ENCODE measurements at regions not wholly inside any gene's neighbourhood (a gene's known extent, or its start where the extent isn't known, plus 50 kb on each side); places are given as distances from the start of the nearest gene placed in this dataset.

- ChIA-PET CTCF (interaction anchor here (0.9 to 1.6 kb wide), 2 partner anchors 20 to 158 kb away, joined by 3 to 4 read pairs; no protein-coding TSS in a partner anchor), POLR2A (no interaction called here)
- WGBS (ENCODE audit: missing lambda C conversion rate) = 93% methylated on average over 5 of the region's 5 CpGs
- H3K27ac ChIP-seq = no peak overlapping the region
- no peak for ATAC-seq
- no peak for FAIRE-seq
- 0 out of 3 replicates have a peak, but pooled peaks cover 2% of the 10 kb centered on the region for H3K9me3 ChIP-seq
- H3K4me1 ChIP-seq = peaks cover 7% of the 10 kb centered on the region; the same call in 1 of the 3 replicates
- no peak overlapping the region for H3K4me3 ChIP-seq
- no peak for TF ChIP-seq ESRRA (IDR thresholded peaks at IDR 0.05; ENCODE audit: borderline replicate concordance, low read length)
- TF ChIP-seq HEYL (CRISPR knock-in tag; IDR thresholded peaks at IDR 0.05) = no peak
- TF ChIP-seq, protein P1, sequence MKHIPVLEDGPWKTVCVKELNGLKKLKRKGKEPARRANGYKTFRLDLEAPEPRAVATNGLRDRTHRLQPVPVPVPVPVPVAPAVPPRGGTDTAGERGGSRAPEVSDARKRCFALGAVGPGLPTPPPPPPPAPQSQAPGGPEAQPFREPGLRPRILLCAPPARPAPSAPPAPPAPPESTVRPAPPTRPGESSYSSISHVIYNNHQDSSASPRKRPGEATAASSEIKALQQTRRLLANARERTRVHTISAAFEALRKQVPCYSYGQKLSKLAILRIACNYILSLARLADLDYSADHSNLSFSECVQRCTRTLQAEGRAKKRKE (CRISPR knock-in tag; IDR thresholded peaks at IDR 0.05; ENCODE audit: low read depth) = no peak
- TF ChIP-seq HOXB13 (CRISPR knock-in tag; IDR thresholded peaks at IDR 0.05; ENCODE audit: low read depth) = no peak
- TF ChIP-seq, protein P2, sequence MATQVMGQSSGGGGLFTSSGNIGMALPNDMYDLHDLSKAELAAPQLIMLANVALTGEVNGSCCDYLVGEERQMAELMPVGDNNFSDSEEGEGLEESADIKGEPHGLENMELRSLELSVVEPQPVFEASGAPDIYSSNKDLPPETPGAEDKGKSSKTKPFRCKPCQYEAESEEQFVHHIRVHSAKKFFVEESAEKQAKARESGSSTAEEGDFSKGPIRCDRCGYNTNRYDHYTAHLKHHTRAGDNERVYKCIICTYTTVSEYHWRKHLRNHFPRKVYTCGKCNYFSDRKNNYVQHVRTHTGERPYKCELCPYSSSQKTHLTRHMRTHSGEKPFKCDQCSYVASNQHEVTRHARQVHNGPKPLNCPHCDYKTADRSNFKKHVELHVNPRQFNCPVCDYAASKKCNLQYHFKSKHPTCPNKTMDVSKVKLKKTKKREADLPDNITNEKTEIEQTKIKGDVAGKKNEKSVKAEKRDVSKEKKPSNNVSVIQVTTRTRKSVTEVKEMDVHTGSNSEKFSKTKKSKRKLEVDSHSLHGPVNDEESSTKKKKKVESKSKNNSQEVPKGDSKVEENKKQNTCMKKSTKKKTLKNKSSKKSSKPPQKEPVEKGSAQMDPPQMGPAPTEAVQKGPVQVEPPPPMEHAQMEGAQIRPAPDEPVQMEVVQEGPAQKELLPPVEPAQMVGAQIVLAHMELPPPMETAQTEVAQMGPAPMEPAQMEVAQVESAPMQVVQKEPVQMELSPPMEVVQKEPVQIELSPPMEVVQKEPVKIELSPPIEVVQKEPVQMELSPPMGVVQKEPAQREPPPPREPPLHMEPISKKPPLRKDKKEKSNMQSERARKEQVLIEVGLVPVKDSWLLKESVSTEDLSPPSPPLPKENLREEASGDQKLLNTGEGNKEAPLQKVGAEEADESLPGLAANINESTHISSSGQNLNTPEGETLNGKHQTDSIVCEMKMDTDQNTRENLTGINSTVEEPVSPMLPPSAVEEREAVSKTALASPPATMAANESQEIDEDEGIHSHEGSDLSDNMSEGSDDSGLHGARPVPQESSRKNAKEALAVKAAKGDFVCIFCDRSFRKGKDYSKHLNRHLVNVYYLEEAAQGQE (IDR thresholded peaks at IDR 0.05) = no peak
- TF ChIP-seq, protein P3, sequence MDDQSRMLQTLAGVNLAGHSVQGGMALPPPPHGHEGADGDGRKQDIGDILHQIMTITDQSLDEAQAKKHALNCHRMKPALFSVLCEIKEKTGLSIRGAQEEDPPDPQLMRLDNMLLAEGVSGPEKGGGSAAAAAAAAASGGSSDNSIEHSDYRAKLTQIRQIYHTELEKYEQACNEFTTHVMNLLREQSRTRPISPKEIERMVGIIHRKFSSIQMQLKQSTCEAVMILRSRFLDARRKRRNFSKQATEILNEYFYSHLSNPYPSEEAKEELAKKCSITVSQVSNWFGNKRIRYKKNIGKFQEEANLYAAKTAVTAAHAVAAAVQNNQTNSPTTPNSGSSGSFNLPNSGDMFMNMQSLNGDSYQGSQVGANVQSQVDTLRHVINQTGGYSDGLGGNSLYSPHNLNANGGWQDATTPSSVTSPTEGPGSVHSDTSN (IDR thresholded peaks at IDR 0.05) = no peak
- no peak for TF ChIP-seq NFE2L2 (conservative IDR thresholded peaks at IDR 0.05; ENCODE audit: low read length)
- TF ChIP-seq RCOR1 (IDR thresholded peaks at IDR 0.05; ENCODE audit: low read depth, low read length) = no peak
- TF ChIP-seq CBX8 (IDR thresholded peaks at IDR 0.05) = no peak
- no peak for TF ChIP-seq RARB (CRISPR knock-in tag; IDR thresholded peaks at IDR 0.05)
- TF ChIP-seq HOXB5 (CRISPR knock-in tag; IDR thresholded peaks at IDR 0.05) = no peak
- no peak for TF ChIP-seq CHD2 (IDR thresholded peaks at IDR 0.05; ENCODE audit: low read length, partially characterized antibody)
- TF ChIP-seq, protein P4, sequence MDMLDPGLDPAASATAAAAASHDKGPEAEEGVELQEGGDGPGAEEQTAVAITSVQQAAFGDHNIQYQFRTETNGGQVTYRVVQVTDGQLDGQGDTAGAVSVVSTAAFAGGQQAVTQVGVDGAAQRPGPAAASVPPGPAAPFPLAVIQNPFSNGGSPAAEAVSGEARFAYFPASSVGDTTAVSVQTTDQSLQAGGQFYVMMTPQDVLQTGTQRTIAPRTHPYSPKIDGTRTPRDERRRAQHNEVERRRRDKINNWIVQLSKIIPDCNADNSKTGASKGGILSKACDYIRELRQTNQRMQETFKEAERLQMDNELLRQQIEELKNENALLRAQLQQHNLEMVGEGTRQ (IDR thresholded peaks at IDR 0.05) = no peak
- no peak for TF ChIP-seq CBX2 (IDR thresholded peaks at IDR 0.05; ENCODE audit: borderline replicate concordance, low read depth)
- H3K4me2 ChIP-seq = no peak overlapping the region
- no peak for DNase-seq (ENCODE audit: low read depth in 1 of 2, low spot score in 1 of 2)
These were observed 117.8 kb downstream of the GLI2 start for GRCh38 chr2:120853306-120854013.

- H3K9me3 ChIP-seq = 0 out of 3 replicates have a peak, but pooled peaks cover 2% of the 10 kb centered on the region
- ChIA-PET POLR2A (no interaction called here), CTCF (interaction anchor here (0.9 to 1.6 kb wide), 2 partner anchors 21 to 158 kb away, joined by 3 to 4 read pairs; no protein-coding TSS in a partner anchor)
- ATAC-seq (no peak), FAIRE-seq (no peak), DNase-seq (ENCODE audit: low read depth in 1 of 2, low spot score in 1 of 2) (no peak)
- H3K27ac ChIP-seq = no peak overlapping the region
- peaks cover 7% of the 10 kb centered on the region; the same call in 1 of the 3 replicates for H3K4me1 ChIP-seq
- TF ChIP-seq NR3C1 (IDR thresholded peaks at IDR 0.05) = no peak
- TF ChIP-seq ZFP36 (IDR thresholded peaks at IDR 0.05; ENCODE audit: borderline replicate concordance, partially characterized antibody) = peak; percentile 74
- 62% methylated on average over 7 of the region's 7 CpGs for WGBS (ENCODE audit: missing lambda C conversion rate)
- H3K4me3 ChIP-seq = no peak overlapping the region
- no peak overlapping the region for H3K4me2 ChIP-seq
These were observed 118.4 kb downstream of the GLI2 start for GRCh38 chr2:120854014-120854620.
